Liver (tissue), 3 donors: ENCODE measurements at regions not wholly inside any gene's neighbourhood (a gene's known extent, or its start where the extent isn't known, plus 50 kb on each side); places are given as distances from the start of the nearest gene placed in this dataset.

Experiments used
- ATF3 ChIP-seq: IDR thresholded peaks from 2 replicates; pipeline ENCODE4 v1.6.1; 2016; ENCODE audit warnings: antibody characterized with exemption
- CTCF ChIP-seq: fragments of 150-350 bp; IDR thresholded peaks from 2 replicates; pipeline ENCODE4 v1.5.1; 2017; ENCODE audit warnings: improper control_type of control experiment, low read depth, low read length; ENCODE audit not compliant: missing input control
- FOXA2 ChIP-seq: IDR thresholded peaks from 2 replicates; pipeline ENCODE4 v1.6.1; 2016; ENCODE audit warnings: antibody characterized with exemption
- JUND ChIP-seq, 2 donors: IDR thresholded peaks; 2 replicates each; pipeline ENCODE4 v1.6.1; 2016; ENCODE audit warnings: antibody characterized with exemption in 2 of 2
- MAX ChIP-seq: IDR thresholded peaks from 2 replicates; pipeline ENCODE4 v1.6.1; 2016; ENCODE audit warnings: antibody characterized with exemption
- RAD21 ChIP-seq, 2 donors: IDR thresholded peaks; 2 replicates each; pipeline ENCODE4 v1.6.1; 2016; ENCODE audit warnings: antibody characterized with exemption in 2 of 2, mild to moderate bottlenecking in 2 of 2
- RXRA ChIP-seq, 2 donors: IDR thresholded peaks; 2 replicates each; pipeline ENCODE4 v1.6.1; 2017 to 2018; ENCODE audit warnings: antibody characterized with exemption in 2 of 2, mild to moderate bottlenecking in 1 of 2
- SP1 ChIP-seq: IDR thresholded peaks from 2 replicates; pipeline ENCODE4 v1.6.1; 2018; ENCODE audit warnings: antibody characterized with exemption, mild to moderate bottlenecking
- TAF1 ChIP-seq: conservative IDR thresholded peaks from 2 replicates; pipeline ENCODE4 v1.6.1; 2016; ENCODE audit warnings: antibody characterized with exemption, mild to moderate bottlenecking
- YY1 ChIP-seq: IDR thresholded peaks from 2 replicates; pipeline ENCODE4 v1.6.1; 2016; ENCODE audit warnings: antibody characterized with exemption, mild to moderate bottlenecking
- TF ChIP-seq, protein P1 (sequence below): IDR thresholded peaks from 2 replicates; pipeline ENCODE4 v1.6.1; 2016; ENCODE audit warnings: antibody characterized with exemption
- TF ChIP-seq, protein P2 (sequence below): IDR thresholded peaks from 2 replicates; pipeline ENCODE4 v1.6.1; 2016; ENCODE audit warnings: antibody characterized with exemption, mild to moderate bottlenecking
- donor health status: healthy.
- donor health status: healthy.

GRCh38 chr20:57781901-57782300, 72.1 kb upstream of the PMEPA1 start:
- TF ChIP-seq, protein P1, sequence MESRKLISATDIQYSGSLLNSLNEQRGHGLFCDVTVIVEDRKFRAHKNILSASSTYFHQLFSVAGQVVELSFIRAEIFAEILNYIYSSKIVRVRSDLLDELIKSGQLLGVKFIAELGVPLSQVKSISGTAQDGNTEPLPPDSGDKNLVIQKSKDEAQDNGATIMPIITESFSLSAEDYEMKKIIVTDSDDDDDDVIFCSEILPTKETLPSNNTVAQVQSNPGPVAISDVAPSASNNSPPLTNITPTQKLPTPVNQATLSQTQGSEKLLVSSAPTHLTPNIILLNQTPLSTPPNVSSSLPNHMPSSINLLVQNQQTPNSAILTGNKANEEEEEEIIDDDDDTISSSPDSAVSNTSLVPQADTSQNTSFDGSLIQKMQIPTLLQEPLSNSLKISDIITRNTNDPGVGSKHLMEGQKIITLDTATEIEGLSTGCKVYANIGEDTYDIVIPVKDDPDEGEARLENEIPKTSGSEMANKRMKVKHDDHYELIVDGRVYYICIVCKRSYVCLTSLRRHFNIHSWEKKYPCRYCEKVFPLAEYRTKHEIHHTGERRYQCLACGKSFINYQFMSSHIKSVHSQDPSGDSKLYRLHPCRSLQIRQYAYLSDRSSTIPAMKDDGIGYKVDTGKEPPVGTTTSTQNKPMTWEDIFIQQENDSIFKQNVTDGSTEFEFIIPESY = no peak
- TF ChIP-seq CTCF = no peak
- TF ChIP-seq JUND (IDR thresholded peaks at IDR 0.05) = no peak
- TF ChIP-seq TAF1 = no peak
- TF ChIP-seq YY1 = no peak
- TF ChIP-seq MAX = no peak
- no peak for TF ChIP-seq SP1
- no peak for TF ChIP-seq FOXA2
- no peak for TF ChIP-seq RAD21 (IDR thresholded peaks at IDR 0.05)
- no peak for TF ChIP-seq ATF3
- TF ChIP-seq RXRA (IDR thresholded peaks at IDR 0.05) = no peak
- TF ChIP-seq, protein P2, sequence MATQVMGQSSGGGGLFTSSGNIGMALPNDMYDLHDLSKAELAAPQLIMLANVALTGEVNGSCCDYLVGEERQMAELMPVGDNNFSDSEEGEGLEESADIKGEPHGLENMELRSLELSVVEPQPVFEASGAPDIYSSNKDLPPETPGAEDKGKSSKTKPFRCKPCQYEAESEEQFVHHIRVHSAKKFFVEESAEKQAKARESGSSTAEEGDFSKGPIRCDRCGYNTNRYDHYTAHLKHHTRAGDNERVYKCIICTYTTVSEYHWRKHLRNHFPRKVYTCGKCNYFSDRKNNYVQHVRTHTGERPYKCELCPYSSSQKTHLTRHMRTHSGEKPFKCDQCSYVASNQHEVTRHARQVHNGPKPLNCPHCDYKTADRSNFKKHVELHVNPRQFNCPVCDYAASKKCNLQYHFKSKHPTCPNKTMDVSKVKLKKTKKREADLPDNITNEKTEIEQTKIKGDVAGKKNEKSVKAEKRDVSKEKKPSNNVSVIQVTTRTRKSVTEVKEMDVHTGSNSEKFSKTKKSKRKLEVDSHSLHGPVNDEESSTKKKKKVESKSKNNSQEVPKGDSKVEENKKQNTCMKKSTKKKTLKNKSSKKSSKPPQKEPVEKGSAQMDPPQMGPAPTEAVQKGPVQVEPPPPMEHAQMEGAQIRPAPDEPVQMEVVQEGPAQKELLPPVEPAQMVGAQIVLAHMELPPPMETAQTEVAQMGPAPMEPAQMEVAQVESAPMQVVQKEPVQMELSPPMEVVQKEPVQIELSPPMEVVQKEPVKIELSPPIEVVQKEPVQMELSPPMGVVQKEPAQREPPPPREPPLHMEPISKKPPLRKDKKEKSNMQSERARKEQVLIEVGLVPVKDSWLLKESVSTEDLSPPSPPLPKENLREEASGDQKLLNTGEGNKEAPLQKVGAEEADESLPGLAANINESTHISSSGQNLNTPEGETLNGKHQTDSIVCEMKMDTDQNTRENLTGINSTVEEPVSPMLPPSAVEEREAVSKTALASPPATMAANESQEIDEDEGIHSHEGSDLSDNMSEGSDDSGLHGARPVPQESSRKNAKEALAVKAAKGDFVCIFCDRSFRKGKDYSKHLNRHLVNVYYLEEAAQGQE = no peak
